ENCODE measurements at regions not wholly inside any gene's neighbourhood (a gene's known extent, or its start where the extent isn't known, plus 50 kb on each side); places are given as distances from the start of the nearest gene placed in this dataset.

DNA sequence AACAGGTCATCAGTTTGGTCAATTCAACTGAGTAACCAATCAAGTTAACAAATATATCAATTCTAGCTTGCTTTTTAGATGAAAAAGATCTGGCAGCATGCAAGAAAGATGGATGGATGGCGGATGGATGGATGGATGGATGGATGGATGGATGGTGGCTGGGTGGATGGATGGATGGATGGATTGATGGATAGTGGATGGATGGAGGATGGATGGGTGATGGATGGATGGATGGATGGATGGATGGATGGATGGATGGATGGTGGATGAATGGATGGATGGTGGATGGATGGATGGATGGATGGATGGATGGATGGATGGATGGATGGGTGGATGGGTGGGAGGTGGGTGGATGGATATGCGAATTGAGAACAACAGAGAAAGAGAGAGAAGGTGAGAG, 303.7 kb upstream of the IGF1R start:
- no peak for TF ChIP-seq POLR2A (IDR thresholded peaks at IDR 0.05)
- no peak for TF ChIP-seq CTCF (IDR thresholded peaks at IDR 0.05)

Data from esophagus squamous epithelium (tissue), 4 donors.